GM12878 (cell line): ENCODE measurements at regions not wholly inside any gene's neighbourhood (a gene's known extent, or its start where the extent isn't known, plus 50 kb on each side); places are given as distances from the start of the nearest gene placed in this dataset.

ENCODE experiments used
- ATAC-seq: fragments of 200-7000 bp; cut with Tn5 transposase; 3 replicates; pipeline ENCODE4 v1.9.1; 2020; ENCODE audit warnings: mild to moderate bottlenecking, moderate library complexity
- BruUV-seq: library from RNA; stranded (reverse); fragments of 400-500 nt; replicated peaks from 2 replicates; lab custom pipeline; 2021; lab: Mats Ljungman, UMichigan
- CTCF ChIA-PET: fragments of 300-600 bp; sonication (Branson Sonifier 250); formaldehyde crosslinking; extraction: SDS; loops from one replicate; lab custom pipeline; 2021; ENCODE audit warnings: inconsistent platforms; lab: Yijun Ruan, JAX
- POLR2A ChIA-PET: fragments of 350-600 bp; formaldehyde crosslinking; extraction: SDS; loops from one replicate; lab custom pipeline; 2021; ENCODE audit warnings: inconsistent platforms; lab: Charles Lee
- RAD21 ChIA-PET: fragments of 300-600 bp; sonication (Branson Sonifier 250); formaldehyde crosslinking; loops from one replicate; lab custom pipeline; 2023; ENCODE audit warnings: antibody characterized with exemption; ENCODE audit not compliant: unreplicated experiment; lab: Charles Lee
- SMC1A ChIA-PET: fragments of 300-600 bp; sonication (Branson Sonifier 250); formaldehyde crosslinking; loops from one replicate; lab custom pipeline; 2023; ENCODE audit not compliant: unreplicated experiment, uncharacterized antibody; lab: Charles Lee
- DNase-seq: peaks from one replicate; pipeline ENCODE4 v3.0.0-alpha.2; 2011; ENCODE audit warnings: low read depth, low spot score
- FAIRE-seq: peaks from 3 replicates; lab custom pipeline; 2011; peaks lifted over from hg19 to GRCh38; lab: Jason Lieb, UNC
- H2AFZ ChIP-seq: 2 replicates; pipeline ENCODE4 v1.6.0; 2011; ENCODE audit warnings: low read depth, low read length, control low read depth; ENCODE audit not compliant: control insufficient read depth
- H3K27ac ChIP-seq: 2 replicates; pipeline ENCODE4 v1.5.1; 2011; ENCODE audit warnings: control low read depth; ENCODE audit not compliant: control insufficient read depth, insufficient read depth
- H3K27me3 ChIP-seq, 2 experiments: replicated peaks in 1 of 2; 2 replicates each; pipeline versions ENCODE4 v1.6.0 to v1.6.1; 2011; ENCODE audit warnings: low read length in 1 of 2; ENCODE audit not compliant: control insufficient read depth in 2 of 2, insufficient read depth in 2 of 2
- H3K36me3 ChIP-seq, 2 experiments: 2 replicates each; pipeline ENCODE4 v1.5.1; 2011; ENCODE audit warnings: low read length in 1 of 2; ENCODE audit not compliant: control insufficient read depth in 2 of 2, insufficient read depth in 2 of 2
- H3K4me1 ChIP-seq: 2 replicates; pipeline ENCODE4 v1.6.1; 2011; ENCODE audit warnings: mild to moderate bottlenecking, low read length, moderate library complexity, mixed read lengths; ENCODE audit not compliant: control insufficient read depth, insufficient read depth
- H3K4me2 ChIP-seq: 2 replicates; pipeline ENCODE4 v1.6.0; 2011; ENCODE audit warnings: control low read depth; ENCODE audit not compliant: control insufficient read depth, insufficient read depth
- H3K4me3 ChIP-seq: fragments of 200-600 bp; sonication (generic); 2 replicates; pipeline ENCODE4 v1.5.1; 2016
- H3K79me2 ChIP-seq: 2 replicates; pipeline ENCODE4 v1.6.0; 2011; ENCODE audit warnings: low read length; ENCODE audit not compliant: control insufficient read depth, insufficient read depth
- H3K9ac ChIP-seq: 2 replicates; pipeline ENCODE4 v1.8.0; 2011; ENCODE audit warnings: low read length, control low read depth, mixed read lengths; ENCODE audit not compliant: control insufficient read depth, insufficient read depth
- H3K9me3 ChIP-seq: replicated peaks from 3 replicates; pipeline ENCODE4 v1.5.1; 2011; ENCODE audit warnings: mild to moderate bottlenecking, low read length; ENCODE audit not compliant: control insufficient read depth, insufficient read depth
- H4K20me1 ChIP-seq: 2 replicates; pipeline ENCODE4 v1.6.0; 2011; ENCODE audit not compliant: control insufficient read depth, insufficient read depth
- CBX3 ChIP-seq: fragments of 200-600 bp; sonication (generic); IDR thresholded peaks from 2 replicates; pipeline ENCODE4 v1.6.1; 2016; ENCODE audit warnings: low read depth, borderline replicate concordance
- EZH2 ChIP-seq: IDR thresholded peaks from 2 replicates; pipeline ENCODE4 v1.6.1; 2012; ENCODE audit warnings: low read depth, mild to moderate bottlenecking, control low read depth, inconsistent platforms, low read length, borderline replicate concordance; ENCODE audit not compliant: control insufficient read depth
- FOS ChIP-seq: IDR thresholded peaks from 3 replicates; pipeline ENCODE4 v1.6.1; 2011; ENCODE audit warnings: borderline replicate concordance; ENCODE audit not compliant: insufficient read length; ENCODE audit errors: extremely low read depth
- KLF5 ChIP-seq: fragments of 450-650 bp; IDR thresholded peaks from 2 replicates; pipeline ENCODE4 v1.6.1; 2014; ENCODE audit warnings: mild to moderate bottlenecking; ENCODE audit not compliant: partially characterized antibody
- NFYA ChIP-seq: IDR thresholded peaks from 2 replicates; pipeline ENCODE4 v1.6.1; 2011; ENCODE audit warnings: low read depth, mild to moderate bottlenecking, low read length, improper control_type of control experiment, borderline replicate concordance
- NR2C1 ChIP-seq: fragments of 450-650 bp; IDR thresholded peaks from 2 replicates; pipeline ENCODE4 v1.6.1; 2017; ENCODE audit warnings: antibody characterized with exemption, mild to moderate bottlenecking, moderate library complexity
- RCOR1 ChIP-seq: conservative IDR thresholded peaks from 2 replicates; pipeline ENCODE4 v1.6.1; 2012; ENCODE audit warnings: low read depth, low read length, improper control_type of control experiment
- RFX5 ChIP-seq: IDR thresholded peaks from 2 replicates; pipeline ENCODE4 v1.6.1; 2011; ENCODE audit warnings: low read depth, low read length, improper control_type of control experiment
- ZNF207 ChIP-seq: fragments of 450-650 bp; IDR thresholded peaks from 2 replicates; pipeline ENCODE4 v1.6.1; 2014; ENCODE audit warnings: antibody characterized with exemption, mild to moderate bottlenecking, borderline replicate concordance
- ZNF217 ChIP-seq: fragments of 450-650 bp; IDR thresholded peaks from 2 replicates; pipeline ENCODE4 v1.6.1; 2017; ENCODE audit warnings: antibody characterized with exemption, mild to moderate bottlenecking
- ZNF622 ChIP-seq: fragments of 450-650 bp; IDR thresholded peaks from 2 replicates; pipeline ENCODE4 v1.6.1; 2017; ENCODE audit warnings: mild to moderate bottlenecking, inconsistent platforms
- whole genome bisulfite sequencing: methylation state at CpG from one replicate; pipeline ENCODE4 v1.1.6; 2016; ENCODE audit warnings: low lambda C conversion rate; ENCODE audit not compliant: insufficient replicate concordance, insufficient coverage; ENCODE audit errors: missing lambda C conversion rate; 5-methylcytosine and 5-hydroxymethylcytosine counted together
- in situ Hi-C: fragments of 300-500 bp; cut with MboI; formaldehyde crosslinking; loops from 9 replicates; pipeline ENCODE4 v1.14.3; 2018; ENCODE audit warnings: mixed read lengths
- intact Hi-C: fragments of 100-400 bp; cut with micrococcal nuclease; formaldehyde crosslinking; loops from one replicate; pipeline ENCODE4 v1.14.2; 2022; ENCODE audit not compliant: unreplicated experiment
- TF ChIP-seq, protein P1 (sequence below): fragments of 450-650 bp; IDR thresholded peaks from 2 replicates; pipeline ENCODE4 v1.6.1; 2017; ENCODE audit warnings: antibody characterized with exemption, mild to moderate bottlenecking, moderate library complexity
- TF ChIP-seq, protein P2 (sequence below): fragments of 450-650 bp; formaldehyde crosslinking; IDR thresholded peaks from 2 replicates; pipeline ENCODE4 v1.4.0; 2022; ENCODE audit warnings: mild to moderate bottlenecking, moderate library complexity

DNA sequence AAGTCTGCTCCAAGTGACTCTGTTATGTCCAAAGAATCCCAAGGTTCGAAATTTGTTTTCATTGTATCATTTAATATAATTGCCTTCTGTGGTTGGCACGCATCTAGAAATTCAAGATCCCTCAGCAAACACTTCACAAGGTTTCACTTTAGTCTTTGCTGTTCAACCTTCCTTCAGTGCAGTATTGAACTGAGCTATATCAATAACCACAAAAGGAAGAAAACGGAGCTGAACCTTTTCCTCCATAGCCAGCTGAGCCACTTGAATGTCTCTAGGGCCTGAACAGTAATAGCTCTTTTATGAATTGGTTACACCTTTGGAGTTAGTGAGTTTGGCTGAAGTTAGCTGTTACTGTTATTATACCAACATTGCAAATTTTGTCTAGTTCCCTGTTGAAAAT lies 357.7 kb upstream of the HNRNPA3 start:
- H3K27ac ChIP-seq, result no peak overlapping the region
- no peaks in the 10 kb centered on the region for H4K20me1 ChIP-seq
- ATAC-seq (no peak), DNase-seq (no peak), FAIRE-seq (no peak)
- RAD21 ChIA-PET, result interaction anchor here (1.2 to 1.5 kb wide), 3 partner anchors 23 to 293 kb away, joined by 3 to 4 read pairs (median 4); no protein-coding TSS in a partner anchor
- no peak overlapping the region for H3K4me2 ChIP-seq
- H3K9ac ChIP-seq, result no peak overlapping the region
- intact Hi-C loops (no loop called here), in situ Hi-C loops (no loop called here)
- no peaks in the 10 kb centered on the region for H3K27me3 ChIP-seq
- 50% methylated on average over 3 of the region's 3 CpGs for WGBS
- H3K79me2 ChIP-seq, result no peaks in the 10 kb centered on the region
- POLR2A ChIA-PET, result interaction anchor here (1.0 kb wide), 1 partner anchor 9 kb away, joined by 3 read pairs; no protein-coding TSS in a partner anchor
- H3K4me3 ChIP-seq, result no peak overlapping the region
- no peaks in the 10 kb centered on the region for H3K4me1 ChIP-seq
- no peak overlapping the region for H2AFZ ChIP-seq
- CTCF ChIA-PET, result interaction anchor here (0.8 to 2.5 kb wide), 7 partner anchors 8 to 293 kb away, joined by 3 to 7 read pairs (median 3); no protein-coding TSS in a partner anchor
- H3K36me3 ChIP-seq, result no peaks in the 10 kb centered on the region
- no TSS peak for BruUV-seq
- TF ChIP-seq ZNF622 (no peak), ZNF207 (no peak), RFX5 (no peak), RCOR1 (no peak), NR2C1 (no peak), ZNF217 (no peak), CBX3 (no peak), FOS (no peak), EZH2 (no peak), KLF5 (no peak), NFYA (no peak)
- TF ChIP-seq, protein P1, sequence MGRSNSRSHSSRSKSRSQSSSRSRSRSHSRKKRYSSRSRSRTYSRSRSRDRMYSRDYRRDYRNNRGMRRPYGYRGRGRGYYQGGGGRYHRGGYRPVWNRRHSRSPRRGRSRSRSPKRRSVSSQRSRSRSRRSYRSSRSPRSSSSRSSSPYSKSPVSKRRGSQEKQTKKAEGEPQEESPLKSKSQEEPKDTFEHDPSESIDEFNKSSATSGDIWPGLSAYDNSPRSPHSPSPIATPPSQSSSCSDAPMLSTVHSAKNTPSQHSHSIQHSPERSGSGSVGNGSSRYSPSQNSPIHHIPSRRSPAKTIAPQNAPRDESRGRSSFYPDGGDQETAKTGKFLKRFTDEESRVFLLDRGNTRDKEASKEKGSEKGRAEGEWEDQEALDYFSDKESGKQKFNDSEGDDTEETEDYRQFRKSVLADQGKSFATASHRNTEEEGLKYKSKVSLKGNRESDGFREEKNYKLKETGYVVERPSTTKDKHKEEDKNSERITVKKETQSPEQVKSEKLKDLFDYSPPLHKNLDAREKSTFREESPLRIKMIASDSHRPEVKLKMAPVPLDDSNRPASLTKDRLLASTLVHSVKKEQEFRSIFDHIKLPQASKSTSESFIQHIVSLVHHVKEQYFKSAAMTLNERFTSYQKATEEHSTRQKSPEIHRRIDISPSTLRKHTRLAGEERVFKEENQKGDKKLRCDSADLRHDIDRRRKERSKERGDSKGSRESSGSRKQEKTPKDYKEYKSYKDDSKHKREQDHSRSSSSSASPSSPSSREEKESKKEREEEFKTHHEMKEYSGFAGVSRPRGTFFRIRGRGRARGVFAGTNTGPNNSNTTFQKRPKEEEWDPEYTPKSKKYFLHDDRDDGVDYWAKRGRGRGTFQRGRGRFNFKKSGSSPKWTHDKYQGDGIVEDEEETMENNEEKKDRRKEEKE, result no peak
- TF ChIP-seq, protein P2, sequence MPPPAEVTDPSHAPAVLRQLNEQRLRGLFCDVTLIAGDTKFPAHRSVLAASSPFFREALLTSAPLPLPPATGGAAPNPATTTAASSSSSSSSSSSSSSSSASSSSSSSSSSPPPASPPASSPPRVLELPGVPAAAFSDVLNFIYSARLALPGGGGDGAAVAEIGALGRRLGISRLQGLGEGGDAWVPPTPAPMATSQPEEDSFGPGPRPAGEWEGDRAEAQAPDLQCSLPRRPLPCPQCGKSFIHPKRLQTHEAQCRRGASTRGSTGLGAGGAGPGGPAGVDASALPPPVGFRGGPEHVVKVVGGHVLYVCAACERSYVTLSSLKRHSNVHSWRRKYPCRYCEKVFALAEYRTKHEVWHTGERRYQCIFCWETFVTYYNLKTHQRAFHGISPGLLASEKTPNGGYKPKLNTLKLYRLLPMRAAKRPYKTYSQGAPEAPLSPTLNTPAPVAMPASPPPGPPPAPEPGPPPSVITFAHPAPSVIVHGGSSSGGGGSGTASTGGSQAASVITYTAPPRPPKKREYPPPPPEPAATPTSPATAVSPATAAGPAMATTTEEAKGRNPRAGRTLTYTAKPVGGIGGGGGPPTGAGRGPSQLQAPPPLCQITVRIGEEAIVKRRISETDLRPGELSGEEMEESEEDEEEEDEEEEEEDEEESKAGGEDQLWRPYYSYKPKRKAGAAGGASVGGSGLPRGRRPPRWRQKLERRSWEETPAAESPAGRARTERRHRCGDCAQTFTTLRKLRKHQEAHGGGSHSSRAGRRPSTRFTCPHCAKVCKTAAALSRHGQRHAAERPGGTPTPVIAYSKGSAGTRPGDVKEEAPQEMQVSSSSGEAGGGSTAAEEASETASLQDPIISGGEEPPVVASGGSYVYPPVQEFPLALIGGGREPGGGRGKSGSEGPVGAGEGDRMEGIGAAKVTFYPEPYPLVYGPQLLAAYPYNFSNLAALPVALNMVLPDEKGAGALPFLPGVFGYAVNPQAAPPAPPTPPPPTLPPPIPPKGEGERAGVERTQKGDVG, result no peak
- SMC1A ChIA-PET, result interaction anchor here (0.7 to 2.2 kb wide), 14 partner anchors 17 to 289 kb away, joined by 3 to 8 read pairs (median 4); no protein-coding TSS in a partner anchor
- H3K9me3 ChIP-seq, result no peaks in the 10 kb centered on the region
